Endothelial cell (in vitro differentiated cells): ENCODE measurements at regions not wholly inside any gene's neighbourhood (a gene's known extent, or its start where the extent isn't known, plus 50 kb on each side); places are given as distances from the start of the nearest gene placed in this dataset.
"Not testable (repeated sequence)": the region's sequence is repeated elsewhere in the genome, so short reads cannot be mapped to it uniquely, and the experiment has no call there.

Experiments used
- DNase-seq: peaks from one replicate; pipeline ENCODE4 v3.0.0; 2021; ENCODE audit warnings: low spot score
- H3K27ac Mint-ChIP-seq: one replicate; pipeline ENCODE4 v1.8.0; 2021; ENCODE audit warnings: mixed read lengths, inconsistent platforms; ENCODE audit not compliant: unreplicated experiment
- H3K27me3 Mint-ChIP-seq: one replicate; pipeline ENCODE4 v1.8.0; 2021; ENCODE audit warnings: mild to moderate bottlenecking, moderate library complexity, mixed read lengths, inconsistent platforms; ENCODE audit not compliant: unreplicated experiment
- H3K36me3 Mint-ChIP-seq: one replicate; pipeline ENCODE4 v1.8.0; 2021; ENCODE audit warnings: mild to moderate bottlenecking, low read depth, mixed read lengths, inconsistent platforms; ENCODE audit not compliant: unreplicated experiment
- H3K4me1 Mint-ChIP-seq: one replicate; pipeline ENCODE4 v1.8.0; 2021; ENCODE audit warnings: mild to moderate bottlenecking, mixed read lengths, inconsistent platforms; ENCODE audit not compliant: unreplicated experiment
- H3K4me3 Mint-ChIP-seq: one replicate; pipeline ENCODE4 v1.8.0; 2021; ENCODE audit warnings: mild to moderate bottlenecking, mixed read lengths, inconsistent platforms; ENCODE audit not compliant: unreplicated experiment
- H3K9me3 Mint-ChIP-seq: one replicate; pipeline ENCODE4 v1.8.0; 2021; ENCODE audit warnings: mixed read lengths, inconsistent platforms; ENCODE audit not compliant: unreplicated experiment
- TF ChIP-seq, protein P1 (sequence below): fragments of 200-600 bp; sonication (generic); IDR thresholded peaks from one replicate; pipeline ENCODE4 v1.5.0; 2021; ENCODE audit warnings: antibody characterized with exemption; ENCODE audit not compliant: unreplicated experiment

DNA sequence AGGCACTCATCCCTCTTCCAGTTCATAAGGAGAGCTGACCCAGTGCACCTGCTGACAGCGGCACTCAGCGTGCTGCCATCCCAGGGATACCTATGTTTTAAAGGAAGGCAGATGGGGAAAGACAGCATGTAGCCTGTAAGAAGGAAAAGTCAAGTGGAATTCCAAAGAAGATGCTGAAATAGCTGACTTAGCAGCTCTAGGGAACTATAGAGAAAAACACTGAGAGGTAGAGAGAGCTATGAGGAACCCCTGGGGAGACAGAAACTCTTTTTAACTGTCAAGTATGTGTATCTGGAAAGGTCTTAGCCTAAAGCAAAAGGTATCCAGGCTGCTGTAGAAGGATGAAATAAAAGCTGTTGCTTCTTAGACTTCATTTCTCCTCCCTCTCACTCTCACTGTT is 113.4 kb upstream of the BCL6 start:
- Mint-ChIP-seq H3K36me3 (no peaks in the 10 kb centered on the region), H3K4me3 (no peak overlapping the region), H3K27me3 (no peaks in the 10 kb centered on the region), H3K27ac (no peak overlapping the region), H3K4me1 (no peaks in the 10 kb centered on the region), H3K9me3 (no peaks in the 10 kb centered on the region)
- TF ChIP-seq, protein P1, sequence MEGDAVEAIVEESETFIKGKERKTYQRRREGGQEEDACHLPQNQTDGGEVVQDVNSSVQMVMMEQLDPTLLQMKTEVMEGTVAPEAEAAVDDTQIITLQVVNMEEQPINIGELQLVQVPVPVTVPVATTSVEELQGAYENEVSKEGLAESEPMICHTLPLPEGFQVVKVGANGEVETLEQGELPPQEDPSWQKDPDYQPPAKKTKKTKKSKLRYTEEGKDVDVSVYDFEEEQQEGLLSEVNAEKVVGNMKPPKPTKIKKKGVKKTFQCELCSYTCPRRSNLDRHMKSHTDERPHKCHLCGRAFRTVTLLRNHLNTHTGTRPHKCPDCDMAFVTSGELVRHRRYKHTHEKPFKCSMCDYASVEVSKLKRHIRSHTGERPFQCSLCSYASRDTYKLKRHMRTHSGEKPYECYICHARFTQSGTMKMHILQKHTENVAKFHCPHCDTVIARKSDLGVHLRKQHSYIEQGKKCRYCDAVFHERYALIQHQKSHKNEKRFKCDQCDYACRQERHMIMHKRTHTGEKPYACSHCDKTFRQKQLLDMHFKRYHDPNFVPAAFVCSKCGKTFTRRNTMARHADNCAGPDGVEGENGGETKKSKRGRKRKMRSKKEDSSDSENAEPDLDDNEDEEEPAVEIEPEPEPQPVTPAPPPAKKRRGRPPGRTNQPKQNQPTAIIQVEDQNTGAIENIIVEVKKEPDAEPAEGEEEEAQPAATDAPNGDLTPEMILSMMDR = no peak
- no peak for DNase-seq

DNA sequence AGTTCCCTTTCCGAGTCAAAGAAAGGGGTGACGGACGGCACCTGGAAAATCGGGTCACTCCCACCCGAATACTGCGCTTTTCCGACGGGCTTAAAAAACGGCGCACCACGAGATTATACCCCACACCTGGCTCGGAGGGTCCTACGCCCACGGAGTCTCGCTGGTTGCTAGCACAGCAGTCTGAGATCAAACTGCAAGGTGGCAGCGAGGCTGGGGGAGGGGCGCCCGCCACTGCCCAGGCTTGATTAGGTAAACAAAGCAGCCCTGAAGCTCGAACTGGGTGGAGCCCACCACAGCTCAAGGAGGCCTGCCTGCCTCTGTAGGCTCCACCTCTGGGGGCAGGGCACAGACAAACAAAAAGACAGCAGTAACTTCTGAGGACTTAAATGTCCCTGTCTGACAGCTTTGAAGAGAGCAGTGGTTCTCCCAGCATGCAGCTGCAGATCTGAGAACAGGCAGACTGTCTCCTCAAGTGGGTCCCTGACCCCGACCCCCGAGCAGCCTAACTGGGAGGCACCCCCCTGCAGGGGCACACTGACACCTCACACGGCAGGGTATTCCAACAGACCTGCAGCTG is 117.5 kb upstream of the BCL6 start:
- DNase-seq, H3K9me3 Mint-ChIP-seq, H3K27me3 Mint-ChIP-seq, H3K4me1 Mint-ChIP-seq, H3K36me3 Mint-ChIP-seq, H3K27ac Mint-ChIP-seq, H3K4me3 Mint-ChIP-seq: not testable (repeated sequence)

DNA sequence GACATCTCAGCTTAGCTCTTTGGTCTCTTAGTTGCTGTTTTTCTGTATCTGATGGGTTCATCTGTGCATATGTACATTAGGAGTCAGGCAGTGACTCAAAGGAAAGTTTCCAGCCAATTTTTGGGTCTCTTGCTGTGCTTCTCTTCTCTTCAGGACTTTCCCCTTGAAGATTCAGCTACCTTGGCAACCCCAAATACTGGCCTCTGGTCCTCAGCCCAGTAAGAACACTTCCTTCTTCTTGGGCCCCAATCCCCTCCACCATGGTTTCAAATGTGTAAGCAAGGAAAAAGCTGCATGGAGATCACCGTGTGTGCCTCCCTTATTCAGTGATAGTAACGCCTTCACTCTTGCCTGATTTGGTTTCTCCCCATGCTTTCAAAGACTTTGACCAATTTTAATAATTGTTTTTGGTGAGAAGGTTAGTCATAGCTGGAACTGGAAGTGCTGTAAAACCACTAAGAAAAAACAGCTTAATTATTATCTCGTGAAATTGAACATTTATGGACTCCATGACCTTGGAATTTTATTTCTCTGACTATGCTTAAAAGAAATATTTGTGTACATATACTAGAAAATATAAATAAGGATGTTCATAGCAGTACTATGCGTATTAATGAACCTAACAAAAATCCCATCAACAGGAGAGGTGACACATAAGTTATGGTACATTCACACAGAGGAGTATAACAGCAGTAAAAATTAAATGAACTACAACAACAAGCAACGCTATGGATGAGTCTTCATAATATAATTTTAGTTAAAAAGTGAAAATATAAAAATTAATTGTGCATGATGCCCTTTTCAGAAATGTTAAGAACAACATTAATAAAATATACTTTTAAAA is 125.3 kb upstream of the BCL6 start:
- Mint-ChIP-seq H3K4me1 (no peaks in the 10 kb centered on the region), H3K9me3 (no peaks in the 10 kb centered on the region), H3K36me3 (no peaks in the 10 kb centered on the region), H3K27me3 (no peaks in the 10 kb centered on the region), H3K27ac (no peak overlapping the region), H3K4me3 (no peak overlapping the region)
- no peak for DNase-seq
- TF ChIP-seq, protein P1 = no peak

DNA sequence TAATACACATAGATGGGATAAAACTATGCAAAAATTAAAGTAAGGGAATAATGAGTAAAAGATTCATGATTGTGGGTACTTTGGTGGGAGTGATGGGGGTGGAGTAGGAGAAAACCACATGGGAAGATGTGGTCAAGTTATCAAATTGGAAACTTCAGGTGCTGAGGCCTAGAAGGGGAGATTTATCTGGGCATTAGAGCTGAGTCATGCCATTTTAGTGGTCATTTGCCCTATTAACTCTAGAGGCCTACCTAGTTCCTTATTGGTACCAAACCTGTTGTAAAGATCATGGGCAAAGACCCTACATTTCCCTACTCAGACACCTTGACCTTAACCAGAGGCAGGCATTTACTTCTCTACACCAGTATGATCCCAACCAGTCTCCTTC is 125.9 kb upstream of the BCL6 start:
- TF ChIP-seq, protein P1 = no peak
- Mint-ChIP-seq H3K36me3 (no peaks in the 10 kb centered on the region), H3K4me1 (no peaks in the 10 kb centered on the region), H3K9me3 (no peaks in the 10 kb centered on the region), H3K27me3 (no peaks in the 10 kb centered on the region), H3K4me3 (no peak overlapping the region), H3K27ac (no peak overlapping the region)
- DNase-seq = no peak

DNA sequence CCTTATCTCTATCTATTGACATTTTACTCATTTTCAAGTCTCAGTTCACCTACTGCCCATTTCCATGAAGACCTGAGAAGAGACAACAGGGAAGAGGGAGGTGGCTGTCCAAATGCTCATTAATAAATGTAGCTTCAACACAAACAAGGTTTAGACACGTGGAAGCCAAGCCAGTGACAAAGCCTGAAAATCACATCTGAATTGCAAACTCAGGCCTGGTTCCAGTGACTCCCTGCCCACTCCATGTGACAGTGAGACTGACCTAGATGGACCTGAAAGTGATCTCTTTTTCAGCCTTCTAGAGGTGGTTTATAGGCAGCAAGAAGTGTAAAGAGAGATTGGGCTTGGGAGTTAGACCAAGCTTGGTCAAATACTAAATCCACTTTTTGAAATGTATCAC is 126.6 kb upstream of the BCL6 start:
- TF ChIP-seq, protein P1 = no peak
- Mint-ChIP-seq H3K36me3 (no peaks in the 10 kb centered on the region), H3K9me3 (no peaks in the 10 kb centered on the region), H3K27me3 (no peaks in the 10 kb centered on the region), H3K27ac (no peak overlapping the region), H3K4me1 (no peaks in the 10 kb centered on the region), H3K4me3 (no peak overlapping the region)
- DNase-seq = no peak
